HUES6 (cell line): ENCODE measurements at regions not wholly inside any gene's neighbourhood (a gene's known extent, or its start where the extent isn't known, plus 50 kb on each side); places are given as distances from the start of the nearest gene placed in this dataset.

Experiments used
- H3K27ac ChIP-seq: 2 replicates; pipeline ENCODE4 v1.7.0; 2013; ENCODE audit warnings: low read depth, mild to moderate bottlenecking, low read length, inconsistent platforms
- H3K27me3 ChIP-seq: 2 replicates; pipeline ENCODE4 v1.6.1; 2013; ENCODE audit warnings: low read length; ENCODE audit not compliant: control insufficient read depth, insufficient read depth
- H3K36me3 ChIP-seq: 2 replicates; pipeline ENCODE4 v1.6.1; 2013; ENCODE audit warnings: low read length; ENCODE audit not compliant: control insufficient read depth, insufficient read depth
- H3K4me1 ChIP-seq: 2 replicates; pipeline ENCODE4 v1.6.1; 2013; ENCODE audit warnings: low read length; ENCODE audit not compliant: control insufficient read depth, insufficient read depth
- H3K4me3 ChIP-seq: 2 replicates; pipeline ENCODE4 v1.5.1; 2013; ENCODE audit warnings: low read depth, low read length
- H3K9ac ChIP-seq: one replicate; pipeline ENCODE4 v1.6.1; 2013; ENCODE audit warnings: mild to moderate bottlenecking, low read length
- H3K9me3 ChIP-seq: 2 replicates; pipeline ENCODE4 v1.6.1; 2013; ENCODE audit warnings: low read depth, low read length; ENCODE audit not compliant: control insufficient read depth, insufficient read depth

DNA sequence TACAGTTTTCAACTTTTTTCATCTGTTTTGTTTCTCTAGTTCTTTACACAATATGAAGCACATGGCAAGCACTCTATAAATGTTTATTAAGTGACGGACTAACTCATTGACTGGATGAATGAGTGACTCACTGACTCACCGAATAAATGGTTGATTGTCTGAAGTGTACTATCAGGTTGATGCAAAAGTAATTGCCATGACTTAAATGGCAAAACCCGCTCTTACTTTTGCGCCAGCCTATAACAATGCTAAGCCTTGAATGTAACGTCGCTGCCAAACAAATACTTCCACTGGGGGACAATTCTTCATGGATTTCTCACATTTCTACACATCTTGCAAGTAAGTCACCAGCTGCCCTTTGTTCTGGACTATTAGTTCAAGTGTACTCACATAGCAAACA is 109.0 kb upstream of the KCTD3 start:
- Histone ChIP-seq H3K4me1 (no peaks in the 10 kb centered on the region), H3K27me3 (no peaks in the 10 kb centered on the region), H3K36me3 (no peaks in the 10 kb centered on the region), H3K27ac (no peak overlapping the region), H3K4me3 (no peak overlapping the region), H3K9me3 (no peaks in the 10 kb centered on the region), H3K9ac (no peak overlapping the region)

DNA sequence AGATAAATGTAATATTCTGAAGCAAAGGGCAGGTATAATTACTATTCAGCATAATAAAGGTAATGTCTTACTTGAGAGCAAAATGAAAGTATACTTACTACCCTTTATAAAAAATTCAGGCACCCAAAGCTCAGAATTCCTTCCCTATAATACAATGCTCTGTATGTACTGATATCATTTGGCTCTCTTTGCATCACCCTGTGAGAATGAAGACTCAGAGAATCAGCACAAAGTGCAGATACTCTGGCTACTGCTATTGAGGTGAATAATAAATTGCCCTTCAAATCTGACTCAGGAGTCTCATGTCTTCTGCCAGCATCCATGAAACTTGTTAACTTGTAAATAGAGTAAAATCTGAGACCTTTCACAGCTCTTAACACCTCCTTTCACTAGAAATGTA is 108.5 kb upstream of the KCTD3 start:
- no peak overlapping the region for H3K27ac ChIP-seq
- H3K4me3 ChIP-seq = no peak overlapping the region
- no peaks in the 10 kb centered on the region for H3K9me3 ChIP-seq
- H3K27me3 ChIP-seq = no peaks in the 10 kb centered on the region
- H3K36me3 ChIP-seq = no peaks in the 10 kb centered on the region
- H3K4me1 ChIP-seq = no peaks in the 10 kb centered on the region
- H3K9ac ChIP-seq = no peak overlapping the region

DNA sequence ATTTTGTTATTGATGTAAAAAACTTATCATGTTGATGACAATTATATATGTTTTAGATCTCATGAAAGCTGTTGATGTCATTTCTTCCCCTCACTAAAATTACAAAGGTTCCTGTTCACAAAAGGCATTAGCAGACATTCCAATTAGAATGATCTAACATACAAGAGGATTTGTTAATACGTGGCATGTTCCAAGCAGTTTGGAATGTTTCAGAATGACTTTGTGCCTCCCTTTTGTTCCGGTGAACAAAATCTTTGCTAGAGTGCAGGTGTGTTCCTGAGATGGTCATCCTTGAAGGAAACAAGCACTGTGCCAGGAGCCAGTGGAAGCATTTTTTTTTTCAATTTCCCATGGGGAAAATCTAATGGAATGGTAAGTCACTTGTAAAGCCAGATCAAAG is 108.0 kb upstream of the KCTD3 start:
- H3K4me3 ChIP-seq = no peak overlapping the region
- H3K4me1 ChIP-seq = no peaks in the 10 kb centered on the region
- H3K36me3 ChIP-seq = no peaks in the 10 kb centered on the region
- no peaks in the 10 kb centered on the region for H3K27me3 ChIP-seq
- no peak overlapping the region for H3K9ac ChIP-seq
- no peaks in the 10 kb centered on the region for H3K9me3 ChIP-seq
- no peak overlapping the region for H3K27ac ChIP-seq

DNA sequence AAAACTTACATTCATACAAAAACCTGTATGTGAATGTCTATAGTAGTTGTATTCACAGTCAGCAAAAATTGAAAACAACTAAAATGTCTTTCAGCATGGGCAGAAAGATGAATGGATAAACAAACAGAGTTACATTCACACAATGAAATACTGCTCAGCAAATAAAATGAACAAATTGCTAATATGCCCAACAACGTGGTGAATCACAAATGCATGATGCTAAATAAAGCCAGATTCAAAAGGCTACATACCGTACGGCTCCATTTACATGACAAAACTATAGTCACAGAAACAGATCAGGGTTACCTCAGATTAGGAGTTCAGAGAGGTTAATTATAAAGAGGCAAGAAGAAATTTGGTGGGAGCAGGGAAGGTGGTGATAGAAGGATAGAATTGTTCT is 100.7 kb upstream of the KCTD3 start:
- H3K27ac ChIP-seq = no peak overlapping the region
- no peaks in the 10 kb centered on the region for H3K36me3 ChIP-seq
- H3K9ac ChIP-seq = no peak overlapping the region

DNA sequence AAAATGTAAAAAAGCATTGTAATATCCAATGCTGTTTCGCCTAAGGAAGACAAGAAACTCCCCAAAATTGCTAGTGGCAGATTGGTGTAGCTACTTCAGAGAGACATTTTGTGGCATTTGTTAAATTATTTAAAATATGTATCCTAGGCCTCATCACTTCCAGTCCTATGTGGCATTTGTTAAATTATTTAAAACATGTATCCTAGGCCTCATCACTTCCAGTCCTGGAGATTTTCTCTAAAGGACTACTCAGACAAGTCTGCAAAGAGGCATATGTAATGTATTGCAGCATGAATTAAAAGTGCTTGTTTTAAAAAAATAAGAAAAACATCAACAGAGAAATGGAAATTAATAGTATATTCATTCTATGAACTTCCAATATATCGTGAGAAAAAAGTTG is 95.6 kb upstream of the KCTD3 start:
- Histone ChIP-seq H3K4me1 (no peaks in the 10 kb centered on the region), H3K27me3 (no peaks in the 10 kb centered on the region), H3K9me3 (peaks cover 2% of the 10 kb centered on the region; the same call in 1 of the 2 replicates), H3K4me3 (no peak overlapping the region), H3K27ac (no peak overlapping the region), H3K9ac (no peak overlapping the region), H3K36me3 (no peaks in the 10 kb centered on the region)

More for the DNA sequence above, 100.7 kb upstream of the KCTD3 start:
- Histone ChIP-seq H3K4me1 (no peaks in the 10 kb centered on the region), H3K4me3 (no peak overlapping the region), H3K27me3 (no peaks in the 10 kb centered on the region), H3K9me3 (no peaks in the 10 kb centered on the region)

DNA sequence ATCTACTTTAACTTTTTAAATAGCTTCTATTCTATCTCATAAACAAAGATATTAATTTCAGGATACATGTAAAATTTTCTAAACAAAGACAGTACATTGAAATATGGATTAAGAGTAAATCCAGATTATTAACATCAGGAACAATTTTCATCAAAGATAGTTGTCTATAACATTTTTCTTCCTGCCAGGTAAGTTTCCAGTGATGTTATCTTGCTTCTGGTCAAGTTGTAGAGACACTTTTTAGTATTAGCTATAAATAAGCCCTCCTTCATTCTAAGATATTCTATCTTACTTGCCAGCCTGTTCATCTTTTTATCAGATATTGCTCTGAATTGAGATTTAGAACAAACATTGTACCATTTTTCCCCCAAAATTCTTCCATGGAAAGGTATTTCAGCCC is 94.4 kb upstream of the KCTD3 start:
- no peak overlapping the region for H3K9ac ChIP-seq
- peaks cover 11% of the 10 kb centered on the region for H3K9me3 ChIP-seq
- H3K4me3 ChIP-seq = no peak overlapping the region
- H3K27ac ChIP-seq = no peak overlapping the region
- H3K36me3 ChIP-seq = no peaks in the 10 kb centered on the region
- no peaks in the 10 kb centered on the region for H3K4me1 ChIP-seq
- H3K27me3 ChIP-seq = no peaks in the 10 kb centered on the region

DNA sequence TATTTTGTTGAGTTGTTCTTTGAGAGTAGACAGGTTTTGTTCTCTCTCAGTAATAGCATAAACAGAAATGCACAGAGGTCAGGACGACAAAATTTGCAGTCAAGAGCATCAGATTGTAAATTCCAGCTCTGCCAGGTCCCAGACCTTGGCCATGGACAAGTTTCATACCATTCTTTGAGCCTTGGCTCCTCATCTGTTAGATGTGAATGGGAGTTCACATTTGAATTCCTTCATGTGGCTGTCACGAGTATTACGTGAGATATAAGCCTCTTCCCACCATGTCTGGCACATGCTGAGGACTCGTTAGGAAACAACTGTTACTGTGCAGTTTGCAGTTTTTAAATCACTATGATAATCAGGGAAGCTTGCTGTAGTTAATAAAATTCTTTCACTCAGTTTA is 93.2 kb upstream of the KCTD3 start:
- no peak overlapping the region for H3K4me3 ChIP-seq

DNA sequence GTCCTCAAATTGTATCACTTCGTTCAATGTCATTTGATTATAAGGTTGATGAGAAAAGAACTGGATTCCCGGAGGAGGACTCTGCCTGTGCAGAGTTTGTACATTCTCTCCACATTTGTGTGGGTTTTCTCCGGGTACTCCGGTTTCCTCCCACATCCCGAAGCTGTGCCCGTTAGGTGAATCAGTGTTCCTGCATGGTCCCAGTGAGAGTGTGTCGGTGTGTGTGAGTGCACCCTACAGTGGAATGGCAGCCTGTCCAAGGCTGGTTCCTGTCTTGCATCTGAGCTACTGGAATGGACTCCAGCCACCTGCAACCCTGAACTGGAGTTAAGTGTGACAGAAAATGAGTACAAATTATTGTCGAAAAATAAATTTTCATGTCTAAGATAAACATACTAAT is 92.2 kb upstream of the KCTD3 start:
- H3K27ac ChIP-seq = no peak overlapping the region
- no peak overlapping the region for H3K9ac ChIP-seq
- H3K36me3 ChIP-seq = no peaks in the 10 kb centered on the region
- H3K9me3 ChIP-seq = peaks cover 21% of the 10 kb centered on the region
- H3K4me1 ChIP-seq = no peaks in the 10 kb centered on the region
- no peaks in the 10 kb centered on the region for H3K27me3 ChIP-seq
- no peak overlapping the region for H3K4me3 ChIP-seq

More for the DNA sequence above, 93.2 kb upstream of the KCTD3 start:
- Histone ChIP-seq H3K9ac (no peak overlapping the region), H3K27ac (no peak overlapping the region), H3K27me3 (no peaks in the 10 kb centered on the region), H3K4me1 (no peaks in the 10 kb centered on the region), H3K9me3 (peaks cover 18% of the 10 kb centered on the region), H3K36me3 (no peaks in the 10 kb centered on the region)

DNA sequence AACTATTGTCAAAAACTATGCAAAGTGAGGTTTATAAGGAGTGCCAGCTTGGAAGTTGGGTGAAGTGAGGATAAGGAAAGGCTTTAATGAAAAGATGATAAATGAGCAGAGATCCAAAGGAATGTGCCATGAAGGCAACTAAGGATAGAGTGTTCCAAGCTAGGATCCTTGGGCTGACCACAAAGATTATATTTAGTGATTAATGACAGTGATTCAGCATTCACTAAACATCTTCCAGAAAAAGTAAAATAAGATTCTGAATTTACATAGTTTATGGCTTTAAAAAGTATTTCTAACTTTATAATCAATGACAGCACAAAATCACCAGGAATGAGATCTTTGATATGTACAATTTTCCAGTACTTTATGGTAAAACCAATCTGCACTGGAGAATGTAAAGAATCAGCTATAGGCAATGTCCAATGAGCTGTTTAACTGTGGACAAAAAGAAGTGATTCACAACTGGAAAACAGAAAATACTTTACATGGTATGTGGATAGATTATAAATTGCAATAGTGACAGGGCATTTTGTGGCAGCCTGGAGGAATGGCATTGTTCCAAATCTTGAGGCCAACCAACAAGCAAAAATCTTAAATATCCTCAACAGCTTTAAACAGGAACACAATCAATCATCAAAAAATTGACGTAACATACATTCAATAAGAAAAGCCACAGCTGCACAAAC is 91.2 kb upstream of the KCTD3 start:
- no peaks in the 10 kb centered on the region for H3K27me3 ChIP-seq
- peaks cover 23% of the 10 kb centered on the region for H3K9me3 ChIP-seq
- H3K4me1 ChIP-seq = no peaks in the 10 kb centered on the region
- H3K27ac ChIP-seq = no peak overlapping the region
- H3K36me3 ChIP-seq = no peaks in the 10 kb centered on the region
- H3K4me3 ChIP-seq = no peak overlapping the region
- H3K9ac ChIP-seq = no peak overlapping the region

DNA sequence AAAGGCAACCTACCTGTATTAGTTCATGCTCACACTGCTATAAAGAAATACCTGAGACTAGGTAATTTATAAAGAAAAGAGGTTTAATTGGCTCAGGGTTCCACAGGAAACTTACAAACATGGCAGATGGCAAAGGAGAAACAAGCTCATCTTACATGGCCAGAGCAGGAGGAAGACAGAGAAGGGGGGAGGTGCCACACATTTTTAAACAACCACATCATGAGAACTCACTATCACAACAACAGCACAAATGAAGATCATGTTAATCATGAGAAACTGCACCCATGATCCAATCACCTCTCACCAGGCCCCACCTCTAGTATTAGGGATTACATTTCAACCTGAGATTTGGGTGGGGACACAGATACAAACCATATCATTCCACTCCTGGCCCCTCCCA is 90.6 kb upstream of the KCTD3 start:
- Histone ChIP-seq H3K9me3 (peaks cover 25% of the 10 kb centered on the region), H3K36me3 (no peaks in the 10 kb centered on the region), H3K27me3 (no peaks in the 10 kb centered on the region), H3K4me3 (no peak overlapping the region), H3K4me1 (no peaks in the 10 kb centered on the region), H3K27ac (no peak overlapping the region), H3K9ac (no peak overlapping the region)

DNA sequence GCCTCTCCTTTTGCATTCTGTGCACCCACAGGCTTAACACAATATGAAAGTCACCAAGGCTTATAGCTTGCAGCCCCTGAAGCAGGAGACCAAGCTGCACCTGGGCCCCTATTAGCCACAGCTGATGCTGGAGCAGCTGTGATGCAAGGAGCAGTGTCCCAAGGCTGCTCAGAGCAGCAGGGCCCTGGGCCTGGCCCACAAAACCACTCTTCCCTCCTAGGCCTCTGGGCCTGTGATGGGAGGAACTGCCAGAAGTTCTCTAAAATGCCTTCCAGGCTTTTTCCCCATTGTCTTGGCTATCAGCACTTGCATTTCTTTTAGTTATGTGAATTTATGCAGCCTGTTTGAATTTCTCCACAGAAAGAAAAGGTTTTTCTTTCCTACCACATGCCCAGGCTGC is 89.5 kb upstream of the KCTD3 start:
- Histone ChIP-seq H3K4me3 (no peak overlapping the region), H3K9ac (no peak overlapping the region), H3K36me3 (no peaks in the 10 kb centered on the region), H3K4me1 (no peaks in the 10 kb centered on the region), H3K27me3 (no peaks in the 10 kb centered on the region), H3K27ac (no peak overlapping the region), H3K9me3 (peaks cover 25% of the 10 kb centered on the region)

DNA sequence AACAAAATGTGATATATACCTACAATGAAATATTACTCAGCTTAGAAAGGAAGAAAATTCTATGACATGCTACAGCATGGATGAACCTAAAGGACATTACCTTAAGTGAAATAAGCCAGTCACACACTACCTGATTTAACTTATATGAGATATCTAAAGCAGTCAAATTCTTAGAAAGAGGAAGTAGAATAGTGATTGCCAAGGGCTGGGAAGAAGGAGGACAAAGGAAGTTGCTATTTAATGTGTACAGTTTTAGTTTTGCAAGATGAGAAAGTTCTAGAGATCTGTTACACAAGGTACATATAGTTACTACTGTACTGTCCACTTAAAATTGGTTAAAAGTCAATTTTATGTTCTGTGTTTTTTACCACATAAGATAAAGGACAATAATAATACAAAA is 87.5 kb upstream of the KCTD3 start:
- no peak overlapping the region for H3K4me3 ChIP-seq
- peaks cover 25% of the 10 kb centered on the region for H3K9me3 ChIP-seq
- no peaks in the 10 kb centered on the region for H3K36me3 ChIP-seq
- H3K9ac ChIP-seq = no peak overlapping the region
- no peak overlapping the region for H3K27ac ChIP-seq
- peaks cover 13% of the 10 kb centered on the region; the same call in 1 of the 2 replicates for H3K4me1 ChIP-seq
- no peaks in the 10 kb centered on the region for H3K27me3 ChIP-seq
